Stomach smooth muscle (tissue), 2 donors: ENCODE measurements at regions not wholly inside any gene's neighbourhood (a gene's known extent, or its start where the extent isn't known, plus 50 kb on each side); places are given as distances from the start of the nearest gene placed in this dataset.

Experiments used
- H3K27ac ChIP-seq: one replicate; pipeline ENCODE4 v1.7.0; 2013; ENCODE audit warnings: mild to moderate bottlenecking, low read length, inconsistent platforms
- H3K27me3 ChIP-seq, 2 donors: one replicate each; pipeline ENCODE4 v1.7.0; 2013; ENCODE audit warnings: low read length in 2 of 2; ENCODE audit not compliant: insufficient read depth in 2 of 2, control insufficient read depth in 1 of 2
- H3K36me3 ChIP-seq, 2 donors: one replicate each; pipeline ENCODE4 v1.7.0; 2013; ENCODE audit warnings: low read length in 2 of 2; ENCODE audit not compliant: control insufficient read depth in 2 of 2, insufficient read depth in 2 of 2
- H3K4me1 ChIP-seq: one replicate; pipeline ENCODE4 v1.7.0; 2013; ENCODE audit warnings: low read length; ENCODE audit not compliant: control insufficient read depth, insufficient read depth
- H3K4me3 ChIP-seq, 2 donors: one replicate each; pipeline ENCODE4 v1.7.0; 2013; ENCODE audit warnings: low read length in 2 of 2
- H3K9ac ChIP-seq, 2 donors: one replicate each; pipeline ENCODE4 v1.7.0; 2013; ENCODE audit warnings: low read length in 2 of 2, mild to moderate bottlenecking in 1 of 2
- H3K9me3 ChIP-seq, 2 donors: one replicate each; pipeline ENCODE4 v1.7.0; 2013; ENCODE audit warnings: low read length in 2 of 2; ENCODE audit not compliant: control insufficient read depth in 2 of 2
- donor health status: healthy.
- donor health status: Pancreatic carcinoma.

DNA sequence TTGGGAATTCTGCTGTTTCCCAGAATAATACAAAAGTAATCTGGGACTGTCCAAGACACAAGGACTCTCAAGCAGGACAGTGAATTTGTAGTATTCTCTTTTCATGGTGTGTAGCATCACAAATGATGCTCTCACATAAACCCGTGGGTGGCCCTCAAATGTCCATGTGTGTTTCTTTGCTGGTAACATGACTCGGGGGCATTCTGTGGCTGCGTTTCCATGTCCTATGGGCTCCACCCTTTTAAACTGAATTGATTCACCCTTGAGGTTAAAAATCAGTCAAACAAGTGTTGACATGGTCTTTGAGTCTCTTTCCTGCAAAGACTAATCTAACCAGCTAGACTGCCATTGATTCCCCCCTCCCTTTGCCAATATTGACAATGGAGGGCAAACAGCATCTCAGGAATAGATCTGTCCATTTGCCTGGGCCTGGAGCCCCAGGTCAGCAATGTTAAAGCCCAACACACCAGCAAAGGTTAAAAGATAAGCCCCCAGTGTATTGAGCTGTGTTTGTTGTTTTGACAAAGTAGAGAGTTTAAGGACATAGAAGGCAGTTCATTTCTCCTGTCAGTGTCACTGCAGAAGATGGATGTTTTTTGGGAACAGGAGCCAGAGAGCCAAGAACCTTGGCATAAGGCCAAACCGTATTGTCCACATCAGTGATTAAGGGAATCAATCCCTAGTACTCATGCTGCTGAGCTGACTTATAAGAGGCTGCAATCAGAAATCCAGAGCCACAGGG is 117.1 kb upstream of the COX10 start:
- Histone ChIP-seq H3K36me3 (no peaks in the 10 kb centered on the region), H3K9ac (no peak overlapping the region)

DNA sequence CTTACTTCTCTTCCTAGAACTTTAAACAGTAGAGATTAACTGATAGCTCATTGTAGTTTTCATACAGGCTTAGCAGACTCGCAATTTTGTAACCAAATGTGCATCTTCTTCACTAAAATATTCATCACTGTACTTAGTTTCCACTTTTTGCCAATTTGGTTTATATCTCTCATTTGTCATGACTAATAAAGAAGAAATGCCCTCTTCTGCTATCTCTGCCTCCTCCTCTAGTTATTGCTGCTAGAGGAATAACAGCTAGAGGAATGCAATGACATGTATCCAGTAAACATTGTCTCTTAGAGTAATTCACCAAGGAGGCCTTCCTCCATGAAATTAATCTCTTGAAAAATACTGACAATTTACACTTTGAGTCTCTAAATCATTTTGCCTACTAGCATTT is 115.5 kb upstream of the COX10 start:
- no peaks in the 10 kb centered on the region for H3K27me3 ChIP-seq
- H3K4me3 ChIP-seq, result no peak overlapping the region
- no peak overlapping the region for H3K9ac ChIP-seq
- H3K36me3 ChIP-seq, result no peaks in the 10 kb centered on the region
- no peaks in the 10 kb centered on the region for H3K9me3 ChIP-seq
- no peak overlapping the region for H3K27ac ChIP-seq
- no peaks in the 10 kb centered on the region for H3K4me1 ChIP-seq

More for the DNA sequence above, 117.1 kb upstream of the COX10 start:
- Histone ChIP-seq H3K27ac (no peak overlapping the region), H3K4me3 (no peak overlapping the region), H3K9me3 (no peaks in the 10 kb centered on the region), H3K27me3 (no peaks in the 10 kb centered on the region), H3K4me1 (no peaks in the 10 kb centered on the region)

DNA sequence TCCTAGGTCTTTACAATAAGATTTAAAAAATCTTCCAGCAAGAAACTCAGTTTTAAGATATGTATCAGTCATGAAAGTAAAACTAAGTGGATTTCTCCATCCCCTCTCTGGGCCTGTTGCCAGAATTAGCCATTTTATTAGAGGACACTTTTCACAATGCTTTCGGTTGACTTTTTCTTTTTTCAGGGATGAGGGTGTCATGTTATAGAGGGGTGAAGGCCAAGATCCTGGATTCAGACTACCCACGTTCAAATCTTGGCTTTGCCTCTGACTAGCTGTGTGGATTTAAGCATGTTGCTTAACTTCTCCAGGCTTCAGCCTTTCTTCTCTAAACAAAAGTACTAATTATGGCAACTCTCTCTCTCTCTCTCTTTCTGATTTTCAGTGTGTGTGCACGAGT is 111.7 kb upstream of the COX10 start:
- H3K27ac ChIP-seq, result no peak overlapping the region
- no peaks in the 10 kb centered on the region for H3K4me1 ChIP-seq
- no peaks in the 10 kb centered on the region for H3K36me3 ChIP-seq
- H3K4me3 ChIP-seq, result no peak overlapping the region
- no peaks in the 10 kb centered on the region for H3K9me3 ChIP-seq
- no peaks in the 10 kb centered on the region for H3K27me3 ChIP-seq
- no peak overlapping the region for H3K9ac ChIP-seq

DNA sequence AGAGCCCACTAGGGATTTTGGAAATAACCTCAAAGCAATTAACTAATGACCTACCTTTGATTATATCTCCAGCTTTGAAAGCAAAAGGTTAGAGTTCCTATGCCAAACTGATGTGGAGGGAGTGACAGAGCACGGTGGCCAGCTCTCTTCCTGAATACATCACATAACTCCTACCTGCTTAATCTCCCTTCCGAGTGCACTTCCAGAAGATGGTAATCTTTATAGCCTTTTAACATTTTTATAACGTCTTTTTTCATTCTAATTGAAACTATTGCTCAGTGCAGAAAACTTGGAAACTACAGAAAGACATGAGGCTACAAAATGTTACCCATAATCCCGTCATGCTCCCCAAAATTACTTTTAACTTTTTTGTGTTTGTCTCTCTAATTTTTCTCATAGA is 110.5 kb upstream of the COX10 start:
- no peak overlapping the region for H3K4me3 ChIP-seq
- no peaks in the 10 kb centered on the region for H3K27me3 ChIP-seq
- no peaks in the 10 kb centered on the region for H3K9me3 ChIP-seq
- no peaks in the 10 kb centered on the region for H3K36me3 ChIP-seq
- H3K9ac ChIP-seq, result no peak overlapping the region
- no peaks in the 10 kb centered on the region for H3K4me1 ChIP-seq
- H3K27ac ChIP-seq, result no peak overlapping the region

DNA sequence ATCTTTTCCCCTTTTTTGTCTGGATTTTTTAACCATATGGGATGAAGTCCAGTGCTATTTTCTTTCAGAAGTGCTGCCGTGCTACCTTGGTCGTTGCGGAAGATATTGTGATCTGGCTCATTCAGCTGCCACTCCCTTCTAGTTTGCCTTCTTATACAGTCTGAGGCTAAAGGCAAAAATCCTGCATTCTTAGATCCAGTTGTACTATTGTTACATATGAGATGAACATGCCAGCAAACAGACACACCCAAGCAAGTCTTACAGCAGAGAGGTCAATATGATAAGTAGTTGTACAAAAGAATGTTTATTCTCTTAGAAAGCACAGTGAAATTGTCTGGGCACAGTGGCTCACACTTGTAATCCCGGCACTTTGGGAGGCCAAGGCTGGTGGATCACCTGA is 108.0 kb upstream of the COX10 start:
- Histone ChIP-seq H3K36me3 (no peaks in the 10 kb centered on the region), H3K9me3 (no peaks in the 10 kb centered on the region), H3K4me1 (no peaks in the 10 kb centered on the region), H3K27me3 (no peaks in the 10 kb centered on the region), H3K9ac (no peak overlapping the region), H3K4me3 (no peak overlapping the region), H3K27ac (no peak overlapping the region)

DNA sequence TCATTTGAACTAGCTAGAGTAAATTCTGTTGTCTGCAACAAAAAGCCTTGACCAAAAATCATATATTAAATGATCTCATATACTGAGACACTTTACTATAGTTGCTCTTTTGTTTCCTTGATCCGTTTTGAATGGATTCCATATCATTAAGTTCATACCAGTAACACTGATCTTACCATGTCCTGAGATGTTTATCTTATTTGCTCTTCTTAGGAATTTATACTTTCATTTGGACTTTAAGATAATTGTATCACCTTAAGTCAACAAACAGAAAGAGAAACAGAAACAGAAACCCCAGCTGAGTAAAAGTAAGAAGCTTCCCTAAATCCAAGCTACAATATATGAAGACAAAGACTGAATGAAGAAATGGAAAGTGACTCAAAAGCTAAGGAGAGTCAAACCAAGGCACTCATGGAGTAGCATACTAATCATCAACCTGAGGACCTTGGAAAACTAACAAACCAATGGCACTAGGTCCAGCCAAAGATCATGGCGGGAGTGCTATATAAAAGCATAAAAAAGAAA is 106.5 kb upstream of the COX10 start:
- Histone ChIP-seq H3K9me3 (no peaks in the 10 kb centered on the region), H3K27ac (no peak overlapping the region), H3K36me3 (no peaks in the 10 kb centered on the region), H3K9ac (no peak overlapping the region), H3K4me3 (no peak overlapping the region), H3K4me1 (no peaks in the 10 kb centered on the region), H3K27me3 (no peaks in the 10 kb centered on the region)

DNA sequence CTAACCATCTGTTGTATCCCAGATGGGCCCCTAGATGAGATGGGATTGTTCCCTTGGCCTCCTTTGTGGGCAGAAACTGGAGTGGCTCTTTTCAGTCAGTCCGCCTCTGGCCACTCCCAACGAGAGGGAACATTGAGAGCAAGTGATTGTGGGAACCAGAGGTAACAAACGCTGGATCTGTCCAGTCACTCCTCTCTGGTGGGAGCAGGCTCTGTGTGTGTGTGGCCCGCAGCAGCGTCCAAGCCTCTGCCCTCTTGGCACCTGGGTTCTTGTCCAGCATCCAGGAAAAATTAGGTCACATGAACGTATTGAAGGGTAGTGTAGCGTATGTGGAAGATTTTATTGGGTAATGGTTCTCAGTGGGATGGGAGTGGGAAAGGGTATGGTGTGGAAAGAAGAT is 101.9 kb upstream of the COX10 start:
- Histone ChIP-seq H3K27me3 (no peaks in the 10 kb centered on the region), H3K36me3 (no peaks in the 10 kb centered on the region), H3K4me3 (no peak overlapping the region), H3K4me1 (no peaks in the 10 kb centered on the region), H3K9ac (no peak overlapping the region), H3K27ac (no peak overlapping the region), H3K9me3 (no peaks in the 10 kb centered on the region)

DNA sequence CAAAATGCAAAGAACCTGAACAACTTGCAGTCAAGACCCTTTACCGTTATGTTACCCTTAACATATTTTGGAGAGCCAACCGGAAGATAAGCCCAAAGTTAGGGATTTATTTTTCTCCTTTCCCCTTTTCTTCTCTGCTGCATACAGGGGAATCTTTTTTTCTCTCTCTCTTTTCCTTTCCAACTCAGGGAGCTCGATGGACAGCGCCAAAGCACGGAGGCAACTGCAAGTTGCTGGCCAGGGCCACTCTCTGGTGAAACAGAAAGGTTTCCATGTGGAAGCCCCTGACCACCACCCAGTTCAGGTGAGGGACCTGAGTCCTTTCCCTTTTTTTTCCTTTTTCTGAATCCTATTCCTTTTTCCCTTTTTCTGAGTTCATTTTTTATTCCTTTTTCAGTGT is 98.8 kb upstream of the COX10 start:
- H3K4me3 ChIP-seq, result no peak overlapping the region
- H3K4me1 ChIP-seq, result no peaks in the 10 kb centered on the region
- no peaks in the 10 kb centered on the region for H3K27me3 ChIP-seq
- H3K36me3 ChIP-seq, result no peaks in the 10 kb centered on the region
- H3K9me3 ChIP-seq, result no peaks in the 10 kb centered on the region
- H3K9ac ChIP-seq, result no peak overlapping the region
- H3K27ac ChIP-seq, result no peak overlapping the region

DNA sequence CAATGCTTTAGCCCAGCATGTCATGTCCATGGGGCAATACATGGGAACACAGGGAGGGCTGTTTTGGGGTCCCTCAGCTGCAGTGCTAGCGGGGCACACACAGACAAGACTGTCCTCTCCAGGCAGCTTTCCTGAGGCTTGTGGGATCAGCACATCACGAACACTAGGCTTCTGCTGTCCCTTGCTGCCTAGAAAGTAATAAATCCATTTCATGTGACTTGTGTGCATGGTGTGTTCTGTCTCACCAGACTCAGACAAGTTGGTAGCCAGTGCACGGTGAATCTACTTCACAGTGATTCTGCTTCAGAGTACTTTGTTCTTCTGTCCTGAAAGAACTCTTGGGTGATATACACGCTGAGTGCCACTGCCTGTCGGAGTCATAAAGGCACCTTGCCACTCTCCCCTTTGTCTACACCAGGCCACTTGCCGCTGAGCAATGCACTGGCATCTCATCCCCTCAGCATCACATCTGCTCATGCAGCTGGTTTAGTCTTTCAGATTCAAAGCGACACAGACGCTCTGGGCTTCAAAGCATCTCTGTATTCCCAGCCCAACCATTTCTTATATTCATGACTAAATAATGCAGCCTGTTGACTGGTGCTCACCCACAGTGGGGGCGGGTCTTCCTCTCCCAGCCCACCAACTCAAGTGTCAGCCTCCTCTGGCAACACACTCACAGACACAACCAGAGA is 95.2 kb upstream of the COX10 start:
- Histone ChIP-seq H3K4me1 (no peaks in the 10 kb centered on the region), H3K4me3 (no peak overlapping the region), H3K27me3 (no peaks in the 10 kb centered on the region), H3K36me3 (no peaks in the 10 kb centered on the region), H3K27ac (no peak overlapping the region), H3K9ac (no peak overlapping the region), H3K9me3 (no peaks in the 10 kb centered on the region)

DNA sequence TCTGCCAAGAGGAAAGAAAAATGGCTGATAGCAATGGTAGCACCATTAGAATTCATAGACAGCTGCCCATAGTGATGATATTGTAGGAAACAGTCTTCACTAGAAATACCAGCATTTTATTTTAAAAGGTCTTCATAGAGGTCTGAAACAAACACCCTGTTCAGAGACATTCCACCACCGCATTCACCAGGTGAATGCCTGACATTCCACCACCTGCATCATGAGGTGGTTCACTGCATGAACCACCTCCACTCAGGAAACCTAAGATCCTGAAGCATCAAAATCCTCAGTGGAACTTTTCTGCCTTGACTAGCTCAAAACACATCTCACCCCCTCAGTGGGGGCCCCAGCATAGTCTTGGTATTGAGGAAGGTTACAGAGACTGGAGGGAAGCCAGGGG is 91.5 kb upstream of the COX10 start:
- Histone ChIP-seq H3K4me1 (no peaks in the 10 kb centered on the region), H3K9me3 (no peaks in the 10 kb centered on the region), H3K27me3 (no peaks in the 10 kb centered on the region), H3K9ac (no peak overlapping the region), H3K4me3 (no peak overlapping the region), H3K36me3 (no peaks in the 10 kb centered on the region), H3K27ac (no peak overlapping the region)

DNA sequence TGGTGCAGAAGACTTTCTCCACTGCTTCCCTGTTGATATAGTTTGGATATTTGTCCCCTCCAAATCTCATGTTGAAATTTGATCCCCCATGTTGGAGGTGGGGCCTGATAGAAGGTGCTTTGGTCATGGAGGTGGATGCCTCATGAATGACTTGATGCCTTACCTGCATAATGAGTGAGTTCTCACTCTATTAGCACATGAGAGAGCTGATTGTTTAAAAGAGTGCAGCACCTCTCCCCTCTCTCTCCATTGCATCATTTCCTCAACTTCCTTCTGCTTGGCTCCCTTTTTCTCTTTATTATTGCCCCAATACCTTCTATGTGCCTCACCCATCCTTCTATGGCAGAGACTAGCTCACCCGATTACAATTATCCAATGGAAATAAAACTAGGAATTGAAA is 90.8 kb upstream of the COX10 start:
- Histone ChIP-seq H3K27me3 (no peaks in the 10 kb centered on the region), H3K4me1 (no peaks in the 10 kb centered on the region), H3K9ac (no peak overlapping the region), H3K4me3 (no peak overlapping the region), H3K36me3 (no peaks in the 10 kb centered on the region), H3K9me3 (no peaks in the 10 kb centered on the region), H3K27ac (no peak overlapping the region)
